ENCODE measurements at regions not wholly inside any gene's neighbourhood (a gene's known extent, or its start where the extent isn't known, plus 50 kb on each side); places are given as distances from the start of the nearest gene placed in this dataset.

- no peak overlapping the region for H3K4me3 ChIP-seq
- no peak overlapping the region for H3K27ac ChIP-seq (replicated peaks in 1 of 4)
- H3K9me3 ChIP-seq, result no peaks in the 10 kb centered on the region
- intact Hi-C loops (cut with DNase I), result no loop called here
- no peak for TF ChIP-seq EP300 (IDR thresholded peaks at IDR 0.05)
- H3K36me3 ChIP-seq, result no peaks in the 10 kb centered on the region
- no peak for DNase-seq (ENCODE audit: extremely low spot score)
- no peaks in the 10 kb centered on the region for H3K4me1 ChIP-seq
- H3K27me3 ChIP-seq, result no peaks in the 10 kb centered on the region
- 42% methylated on average over 3 of the region's 3 CpGs for WGBS
Measured at GRCh38 chr7:108724251-108725100, 154.8 kb downstream of the DNAJB9 start.

- DNase-seq (ENCODE audit: extremely low spot score), result no peak
- no peak overlapping the region for H3K4me3 ChIP-seq
- H3K27ac ChIP-seq (replicated peaks in 1 of 4), result no peak overlapping the region
- no peaks in the 10 kb centered on the region for H3K36me3 ChIP-seq
- intact Hi-C loops (cut with DNase I), result no loop called here
- H3K9me3 ChIP-seq, result no peaks in the 10 kb centered on the region
- no peaks in the 10 kb centered on the region for H3K4me1 ChIP-seq
- no peaks in the 10 kb centered on the region for H3K27me3 ChIP-seq
- TF ChIP-seq, protein P1, sequence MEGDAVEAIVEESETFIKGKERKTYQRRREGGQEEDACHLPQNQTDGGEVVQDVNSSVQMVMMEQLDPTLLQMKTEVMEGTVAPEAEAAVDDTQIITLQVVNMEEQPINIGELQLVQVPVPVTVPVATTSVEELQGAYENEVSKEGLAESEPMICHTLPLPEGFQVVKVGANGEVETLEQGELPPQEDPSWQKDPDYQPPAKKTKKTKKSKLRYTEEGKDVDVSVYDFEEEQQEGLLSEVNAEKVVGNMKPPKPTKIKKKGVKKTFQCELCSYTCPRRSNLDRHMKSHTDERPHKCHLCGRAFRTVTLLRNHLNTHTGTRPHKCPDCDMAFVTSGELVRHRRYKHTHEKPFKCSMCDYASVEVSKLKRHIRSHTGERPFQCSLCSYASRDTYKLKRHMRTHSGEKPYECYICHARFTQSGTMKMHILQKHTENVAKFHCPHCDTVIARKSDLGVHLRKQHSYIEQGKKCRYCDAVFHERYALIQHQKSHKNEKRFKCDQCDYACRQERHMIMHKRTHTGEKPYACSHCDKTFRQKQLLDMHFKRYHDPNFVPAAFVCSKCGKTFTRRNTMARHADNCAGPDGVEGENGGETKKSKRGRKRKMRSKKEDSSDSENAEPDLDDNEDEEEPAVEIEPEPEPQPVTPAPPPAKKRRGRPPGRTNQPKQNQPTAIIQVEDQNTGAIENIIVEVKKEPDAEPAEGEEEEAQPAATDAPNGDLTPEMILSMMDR (IDR thresholded peaks at IDR 0.05), result no peak
- no peak for TF ChIP-seq POLR2A (IDR thresholded peaks at IDR 0.05; ENCODE audit: low read depth)
- no peak for TF ChIP-seq POLR2AphosphoS5 (IDR thresholded peaks at IDR 0.05)
- no peak for TF ChIP-seq EP300 (IDR thresholded peaks at IDR 0.05)
Measured at GRCh38 chr7:108735814-108736213, 166.1 kb downstream of the DNAJB9 start.

GRCh38 chr7:108736221-108736891, 166.7 kb downstream of the DNAJB9 start:
- TF ChIP-seq POLR2AphosphoS5 (IDR thresholded peaks at IDR 0.05) (no peak), POLR2A (IDR thresholded peaks at IDR 0.05; ENCODE audit: low read depth) (no peak), EP300 (IDR thresholded peaks at IDR 0.05) (no peak)
- TF ChIP-seq, protein P1 (IDR thresholded peaks at IDR 0.05), result no peak
- H3K27me3 ChIP-seq, result no peaks in the 10 kb centered on the region
- H3K4me3 ChIP-seq, result no peak overlapping the region
- no peak for DNase-seq (ENCODE audit: extremely low spot score)
- intact Hi-C loops (cut with DNase I), result no loop called here
- H3K27ac ChIP-seq (replicated peaks in 1 of 4), result no peak overlapping the region
- H3K36me3 ChIP-seq, result no peaks in the 10 kb centered on the region
- H3K4me1 ChIP-seq, result no peaks in the 10 kb centered on the region
- WGBS, result 93% methylated on average over 2 of the region's 2 CpGs
- no peaks in the 10 kb centered on the region for H3K9me3 ChIP-seq

DNA sequence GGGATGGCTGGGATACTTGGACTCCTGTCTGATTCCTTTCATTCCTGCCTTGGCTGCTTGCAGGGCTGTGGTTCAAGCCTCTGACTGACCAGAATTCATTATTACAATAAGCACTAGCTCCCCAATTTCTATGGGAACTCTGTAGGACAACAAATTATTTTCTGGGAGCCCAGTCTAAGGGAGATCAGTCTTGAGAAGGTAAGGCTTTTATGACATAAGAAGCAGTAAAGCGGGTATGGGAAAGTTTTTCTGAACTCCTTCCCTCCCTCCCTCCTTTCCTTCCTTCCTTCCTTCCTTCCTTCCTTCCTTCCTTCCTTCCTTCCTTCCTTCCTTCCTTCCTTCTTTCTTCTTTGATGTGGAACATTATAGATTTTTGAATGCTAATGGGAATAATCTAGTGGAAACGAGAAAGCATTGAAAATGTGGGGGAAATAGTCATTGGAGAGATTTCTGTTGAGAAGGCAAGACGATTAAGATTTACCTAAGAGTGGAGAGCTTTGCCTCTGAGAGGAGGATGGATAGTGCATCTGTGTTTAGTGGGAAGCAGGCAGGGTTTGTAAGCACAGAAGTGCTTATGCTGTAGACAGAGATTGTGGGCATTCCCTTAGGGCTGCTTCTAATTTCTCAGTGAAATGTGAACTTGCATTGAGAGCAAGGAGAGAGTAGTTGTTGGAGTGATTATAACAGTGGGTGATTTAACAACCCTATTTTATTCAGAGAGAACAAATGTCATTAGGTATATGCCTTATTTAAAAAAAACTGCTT, 201.5 kb downstream of the DNAJB9 start:
- 77% methylated on average over 3 of the region's 3 CpGs for WGBS
- H3K4me1 ChIP-seq, result no peaks in the 10 kb centered on the region
- no peak overlapping the region for H3K4me3 ChIP-seq
- no peak overlapping the region for H3K27ac ChIP-seq (replicated peaks in 1 of 4)
- TF ChIP-seq, protein P1 (IDR thresholded peaks at IDR 0.05), result no peak
- TF ChIP-seq EP300 (IDR thresholded peaks at IDR 0.05) (no peak), POLR2AphosphoS5 (IDR thresholded peaks at IDR 0.05) (no peak), POLR2A (IDR thresholded peaks at IDR 0.05; ENCODE audit: low read depth) (no peak)
- DNase-seq (ENCODE audit: extremely low spot score), result no peak
- H3K9me3 ChIP-seq, result no peaks in the 10 kb centered on the region
- no peaks in the 10 kb centered on the region for H3K27me3 ChIP-seq
- intact Hi-C loops (cut with DNase I), result no loop called here
- no peaks in the 10 kb centered on the region for H3K36me3 ChIP-seq

DNA sequence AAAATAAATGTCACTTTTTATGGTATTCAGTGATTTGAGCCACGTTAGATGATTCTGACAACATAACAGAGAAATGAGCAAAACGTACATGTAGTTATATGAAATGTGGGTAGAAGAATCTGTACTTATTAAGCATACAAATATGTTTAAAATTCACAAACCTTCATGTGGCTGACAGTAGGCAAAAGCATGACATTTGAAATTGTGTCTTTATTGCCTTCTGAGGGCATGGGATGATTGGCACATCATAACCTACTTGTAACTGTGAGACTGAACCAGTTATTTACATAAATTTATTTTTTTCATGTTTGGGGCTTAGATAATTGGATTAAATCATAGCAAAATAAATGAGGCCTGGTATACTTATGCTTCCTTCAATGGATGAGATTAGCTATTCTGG, 202.2 kb downstream of the DNAJB9 start:
- H3K9me3 ChIP-seq, result no peaks in the 10 kb centered on the region
- no peaks in the 10 kb centered on the region for H3K4me1 ChIP-seq
- intact Hi-C loops (cut with DNase I), result no loop called here
- 71% methylated on average over 2 of the region's 2 CpGs for WGBS
- H3K4me3 ChIP-seq, result no peak overlapping the region
- TF ChIP-seq, protein P1 (IDR thresholded peaks at IDR 0.05), result no peak
- TF ChIP-seq POLR2AphosphoS5 (IDR thresholded peaks at IDR 0.05), result no peak
- TF ChIP-seq EP300 (IDR thresholded peaks at IDR 0.05), result no peak
- TF ChIP-seq POLR2A (IDR thresholded peaks at IDR 0.05; ENCODE audit: low read depth), result no peak
- DNase-seq (ENCODE audit: extremely low spot score), result no peak
- no peaks in the 10 kb centered on the region for H3K36me3 ChIP-seq
- H3K27me3 ChIP-seq, result no peaks in the 10 kb centered on the region
- H3K27ac ChIP-seq (replicated peaks in 1 of 4), result no peak overlapping the region

Measured in esophagus muscularis mucosa (tissue), 4 donors.